ENCODE measurements at regions not wholly inside any gene's neighbourhood (a gene's known extent, or its start where the extent isn't known, plus 50 kb on each side); places are given as distances from the start of the nearest gene placed in this dataset.

- peak overlapping the region; percentile 0 for H2AFZ ChIP-seq
- 0 out of 2 replicates have a peak, but pooled peaks cover 6% of the 10 kb centered on the region for H3F3A ChIP-seq (replicated peaks; ENCODE audit: low read depth)
- H3K4me1 ChIP-seq (ENCODE audit: insufficient read depth): peaks cover 5% of the 10 kb centered on the region
- H3K9me2 ChIP-seq (ENCODE audit: insufficient read depth): no peaks in the 10 kb centered on the region
- H3K27ac ChIP-seq (ENCODE audit: low read depth): no peak overlapping the region
- no peaks in the 10 kb centered on the region for H4K20me1 ChIP-seq (replicated peaks; ENCODE audit: insufficient read depth)
- peaks cover 28% of the 10 kb centered on the region for H3K27me3 Mint-ChIP-seq (ENCODE audit: insufficient read depth, low read depth, poor library complexity)
- peaks cover 10% of the 10 kb centered on the region; the same call in 2 of the 3 replicates for H3K4me1 Mint-ChIP-seq
- peak overlapping the region; percentile 27; the same call in 1 of the 2 replicates for H3K4me3 ChIP-seq
- no peaks in the 10 kb centered on the region; the same call in 1 of the 2 replicates for H3K36me3 ChIP-seq (ENCODE audit: insufficient read depth)
- H3K79me2 ChIP-seq (replicated peaks; ENCODE audit: insufficient read depth): no peaks in the 10 kb centered on the region
- peaks cover 26% of the 10 kb centered on the region for H3K27me3 ChIP-seq (ENCODE audit: insufficient read depth)
- H3K9me3 Mint-ChIP-seq: peaks cover 23% of the 10 kb centered on the region
- H3K4me2 ChIP-seq: peak overlapping the region; percentile 64
- DNase-seq (ENCODE audit: low spot score): no peak
- H3K27ac Mint-ChIP-seq: no peak overlapping the region
- peak; percentile 59 for ATAC-seq
- H3K4me3 Mint-ChIP-seq: no peak overlapping the region
- TF ChIP-seq CTCF (conservative IDR thresholded peaks at IDR 0.05; ENCODE audit: low read depth in 2 of 2) (no peak), ZNF114 (CRISPR knock-in tag; IDR thresholded peaks at IDR 0.05) (no peak), JUNB (IDR thresholded peaks at IDR 0.05; ENCODE audit: unreplicated experiment) (no peak), STAT1 (IDR thresholded peaks at IDR 0.05; ENCODE audit: unreplicated experiment) (no peak), NANOG (IDR thresholded peaks at IDR 0.05; ENCODE audit: borderline replicate concordance) (no peak), REST (IDR thresholded peaks at IDR 0.05; ENCODE audit: unreplicated experiment) (no peak), ZNF331 (CRISPR knock-in tag; IDR thresholded peaks at IDR 0.05; ENCODE audit: low read depth) (no peak), ETS1 (IDR thresholded peaks at IDR 0.05) (no peak), EZH2 (IDR thresholded peaks at IDR 0.05; ENCODE audit: low read depth, unreplicated experiment) (no peak), EZH2phosphoT487 (IDR thresholded peaks at IDR 0.05; ENCODE audit: unreplicated experiment) (no peak), CREB1 (CRISPR knock-in tag; IDR thresholded peaks at IDR 0.05; ENCODE audit: low read depth) (no peak), ZNF462 (CRISPR knock-in tag; IDR thresholded peaks at IDR 0.05) (no peak), POLR2AphosphoS5 (IDR thresholded peaks at IDR 0.05; ENCODE audit: low read depth) (no peak)
- H3K36me3 Mint-ChIP-seq (ENCODE audit: low read depth): peaks cover 15% of the 10 kb centered on the region
Measured at GRCh38 chr2:120660771-120661459, 74.8 kb upstream of the GLI2 start.
